ENCODE measurements at regions not wholly inside any gene's neighbourhood (a gene's known extent, or its start where the extent isn't known, plus 50 kb on each side); places are given as distances from the start of the nearest gene placed in this dataset.

DNA sequence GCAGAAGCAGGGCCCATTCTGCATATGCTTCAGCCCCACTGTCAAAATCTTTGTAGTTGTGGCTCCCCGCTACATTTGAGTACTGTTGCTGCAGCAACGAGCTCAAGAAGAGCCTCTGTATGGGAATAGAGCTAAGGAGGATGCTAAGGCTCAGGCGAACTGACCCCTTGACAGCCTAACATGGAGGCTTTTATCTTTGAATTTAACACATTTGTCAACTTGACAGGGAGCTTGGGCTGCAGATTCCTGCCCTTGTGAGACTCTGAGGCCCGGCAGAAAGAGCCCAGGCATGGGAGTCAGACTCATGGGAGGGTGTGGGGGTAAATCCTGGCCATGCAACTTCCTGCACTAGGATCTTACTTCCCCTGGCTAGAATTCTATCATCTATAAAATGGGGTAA lies 278.7 kb upstream of the CITED2 start:
- no peak for TF ChIP-seq POLR2A (IDR thresholded peaks at IDR 0.05)
- TF ChIP-seq, protein P1, sequence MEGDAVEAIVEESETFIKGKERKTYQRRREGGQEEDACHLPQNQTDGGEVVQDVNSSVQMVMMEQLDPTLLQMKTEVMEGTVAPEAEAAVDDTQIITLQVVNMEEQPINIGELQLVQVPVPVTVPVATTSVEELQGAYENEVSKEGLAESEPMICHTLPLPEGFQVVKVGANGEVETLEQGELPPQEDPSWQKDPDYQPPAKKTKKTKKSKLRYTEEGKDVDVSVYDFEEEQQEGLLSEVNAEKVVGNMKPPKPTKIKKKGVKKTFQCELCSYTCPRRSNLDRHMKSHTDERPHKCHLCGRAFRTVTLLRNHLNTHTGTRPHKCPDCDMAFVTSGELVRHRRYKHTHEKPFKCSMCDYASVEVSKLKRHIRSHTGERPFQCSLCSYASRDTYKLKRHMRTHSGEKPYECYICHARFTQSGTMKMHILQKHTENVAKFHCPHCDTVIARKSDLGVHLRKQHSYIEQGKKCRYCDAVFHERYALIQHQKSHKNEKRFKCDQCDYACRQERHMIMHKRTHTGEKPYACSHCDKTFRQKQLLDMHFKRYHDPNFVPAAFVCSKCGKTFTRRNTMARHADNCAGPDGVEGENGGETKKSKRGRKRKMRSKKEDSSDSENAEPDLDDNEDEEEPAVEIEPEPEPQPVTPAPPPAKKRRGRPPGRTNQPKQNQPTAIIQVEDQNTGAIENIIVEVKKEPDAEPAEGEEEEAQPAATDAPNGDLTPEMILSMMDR (IDR thresholded peaks at IDR 0.05): no peak
- Histone ChIP-seq H3K4me3 (no peak overlapping the region), H3K27me3 (no peaks in the 10 kb centered on the region), H3K36me3 (no peaks in the 10 kb centered on the region), H3K4me1 (peaks cover 0 to 22% (median 4%) of the 10 kb centered on the region in 3 donors), H3K27ac (no peak overlapping the region), H3K9me3 (no peaks in the 10 kb centered on the region)
- WGBS, 2 donors: 49 to 76% methylated on average over 4 of the region's 4 CpGs
- DNase-seq: no peak
- intact Hi-C loops (cut with DNase I): no loop called here

DNA sequence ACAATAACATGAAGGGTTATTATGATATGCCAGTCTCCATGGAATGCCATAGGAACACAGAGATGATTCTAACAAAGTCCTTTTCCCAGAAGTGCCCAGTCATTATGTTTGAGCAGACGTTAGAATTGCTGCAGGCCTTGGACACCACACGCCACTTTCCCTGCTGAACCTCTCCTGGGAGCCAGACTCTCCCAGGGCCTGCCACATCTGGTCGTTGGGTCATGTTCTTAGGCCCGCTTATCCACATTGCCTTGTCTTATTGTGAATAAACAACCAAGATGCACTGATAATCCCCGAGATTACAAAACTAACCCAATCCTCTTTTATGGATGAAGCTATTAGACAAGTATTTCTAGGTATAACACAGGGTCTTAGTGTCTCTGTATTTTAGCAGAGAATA lies 276.5 kb upstream of the CITED2 start:
- TF ChIP-seq, protein P1 (IDR thresholded peaks at IDR 0.05): no peak
- no peak for TF ChIP-seq POLR2A (IDR thresholded peaks at IDR 0.05)
- Histone ChIP-seq H3K27me3 (no peaks in the 10 kb centered on the region), H3K36me3 (no peaks in the 10 kb centered on the region), H3K9me3 (no peaks in the 10 kb centered on the region), H3K27ac (no peak overlapping the region), H3K4me1 (peaks cover 0 to 9% (median 4%) of the 10 kb centered on the region in 3 donors), H3K4me3 (no peak overlapping the region)
- DNase-seq: no peak
- intact Hi-C loops (cut with DNase I): no loop called here
- WGBS, 2 donors: 55% methylated on average over 5 of the region's 5 CpGs

DNA sequence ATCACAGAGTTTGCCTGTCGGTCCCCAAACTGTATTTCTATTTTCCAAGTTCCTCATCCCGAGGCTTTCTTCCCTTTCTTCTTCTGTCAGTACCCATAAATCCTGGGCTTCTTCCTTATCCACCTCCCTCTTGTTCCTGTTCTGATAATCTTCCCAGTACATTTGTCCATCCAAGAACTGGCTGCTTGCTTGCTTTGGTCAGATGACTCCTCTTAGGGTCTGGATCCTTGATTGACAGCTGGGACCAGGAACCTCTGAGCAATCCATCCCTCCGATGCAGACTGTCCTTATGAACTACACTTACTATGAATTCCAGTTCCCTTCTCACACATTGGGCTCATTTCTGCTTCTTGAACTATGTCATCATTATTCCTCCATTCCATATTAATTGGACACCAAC lies 275.3 kb upstream of the CITED2 start:
- WGBS, 2 donors: 68 to 74% methylated on average over 3 of the region's 3 CpGs
- TF ChIP-seq, protein P1 (IDR thresholded peaks at IDR 0.05): no peak
- no peak for TF ChIP-seq POLR2A (IDR thresholded peaks at IDR 0.05)
- intact Hi-C loops (cut with DNase I): no loop called here

DNA sequence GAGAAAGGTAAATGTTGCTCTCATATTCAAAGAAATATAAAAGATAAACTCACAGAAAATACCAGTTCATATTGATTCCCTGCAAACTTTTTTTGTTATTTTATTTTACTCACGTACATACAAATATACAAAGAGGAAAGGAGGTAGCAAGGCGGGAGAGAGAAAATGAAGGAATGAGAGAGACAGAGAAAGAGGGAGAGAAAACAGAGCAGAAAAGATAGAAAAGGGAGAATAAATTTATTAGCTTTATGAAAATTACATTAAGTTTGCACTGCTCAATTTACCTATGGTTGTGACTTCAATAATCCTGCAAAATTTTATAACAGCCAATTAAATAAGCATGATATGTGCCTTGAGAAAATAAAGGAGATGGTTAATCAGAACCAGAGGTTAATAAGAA lies 274.7 kb upstream of the CITED2 start:
- Histone ChIP-seq H3K4me3 (no peak overlapping the region), H3K9me3 (no peaks in the 10 kb centered on the region), H3K27ac (no peak overlapping the region), H3K36me3 (no peaks in the 10 kb centered on the region), H3K27me3 (no peaks in the 10 kb centered on the region), H3K4me1 (peaks cover 0 to 13% (median 0%) of the 10 kb centered on the region in 3 donors)
- DNase-seq: no peak
- intact Hi-C loops (cut with DNase I): no loop called here
- TF ChIP-seq POLR2A (IDR thresholded peaks at IDR 0.05): no peak
- TF ChIP-seq, protein P1 (IDR thresholded peaks at IDR 0.05): no peak
- 63 to 70% methylated on average over 2 of the region's 2 CpGs for WGBS, 2 donors

More for the DNA sequence above, 275.3 kb upstream of the CITED2 start:
- Histone ChIP-seq H3K4me3 (no peak overlapping the region), H3K27ac (no peak overlapping the region), H3K4me1 (peaks cover 0 to 10% (median 0%) of the 10 kb centered on the region in 3 donors), H3K36me3 (no peaks in the 10 kb centered on the region), H3K27me3 (no peaks in the 10 kb centered on the region), H3K9me3 (no peaks in the 10 kb centered on the region)
- DNase-seq: no peak

DNA sequence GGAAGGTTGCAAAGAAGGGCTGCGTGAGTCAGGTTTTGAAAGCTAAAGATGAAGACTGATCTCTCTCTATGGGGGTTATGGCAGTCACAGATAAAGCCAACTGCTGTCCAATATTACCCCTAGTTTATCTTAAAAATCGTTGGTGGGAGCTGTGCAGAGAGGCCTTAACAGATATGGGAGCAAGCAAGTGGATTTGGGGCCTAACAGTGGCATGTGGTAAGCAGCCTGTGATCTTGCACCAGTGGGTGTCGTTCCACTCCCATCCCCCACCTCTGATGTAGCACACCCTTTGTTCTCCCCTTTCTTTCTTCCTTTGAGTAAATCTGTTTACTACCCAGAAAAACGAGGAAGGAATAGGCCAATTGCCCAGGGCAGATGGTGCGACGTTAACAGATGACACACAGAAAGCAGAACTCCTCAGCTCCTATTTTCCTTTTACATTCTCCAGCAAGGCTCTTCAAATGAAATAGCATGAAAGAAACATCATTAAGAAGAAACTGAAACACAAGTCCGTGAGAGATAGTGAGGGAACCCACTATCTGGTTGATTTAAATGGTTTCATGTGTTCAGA lies 274.1 kb upstream of the CITED2 start:
- intact Hi-C loops (cut with DNase I): no loop called here
- Histone ChIP-seq H3K27ac (no peak overlapping the region), H3K4me1 (peaks cover 0 to 18% (median 0%) of the 10 kb centered on the region in 3 donors), H3K27me3 (no peaks in the 10 kb centered on the region), H3K36me3 (no peaks in the 10 kb centered on the region), H3K4me3 (no peak overlapping the region), H3K9me3 (no peaks in the 10 kb centered on the region)
- TF ChIP-seq POLR2A (IDR thresholded peaks at IDR 0.05): no peak
- TF ChIP-seq, protein P1 (IDR thresholded peaks at IDR 0.05): no peak
- WGBS, 2 donors: 66 to 72% methylated on average over 7 of the region's 7 CpGs
- DNase-seq: no peak
